HG02943 (cell line): ENCODE measurements at regions not wholly inside any gene's neighbourhood (a gene's known extent, or its start where the extent isn't known, plus 50 kb on each side); places are given as distances from the start of the nearest gene placed in this dataset.
"Not testable (repeated sequence)": the region's sequence is repeated elsewhere in the genome, so short reads cannot be mapped to it uniquely, and the experiment has no call there.

Source experiments
- ATAC-seq: cut with Tn5 transposase; IDR thresholded peaks from one replicate; pipeline ENCODE4 v1.9.1; 2021; ENCODE audit warnings: mild to moderate bottlenecking, low read depth, moderate library complexity; ENCODE audit not compliant: unreplicated experiment

DNA sequence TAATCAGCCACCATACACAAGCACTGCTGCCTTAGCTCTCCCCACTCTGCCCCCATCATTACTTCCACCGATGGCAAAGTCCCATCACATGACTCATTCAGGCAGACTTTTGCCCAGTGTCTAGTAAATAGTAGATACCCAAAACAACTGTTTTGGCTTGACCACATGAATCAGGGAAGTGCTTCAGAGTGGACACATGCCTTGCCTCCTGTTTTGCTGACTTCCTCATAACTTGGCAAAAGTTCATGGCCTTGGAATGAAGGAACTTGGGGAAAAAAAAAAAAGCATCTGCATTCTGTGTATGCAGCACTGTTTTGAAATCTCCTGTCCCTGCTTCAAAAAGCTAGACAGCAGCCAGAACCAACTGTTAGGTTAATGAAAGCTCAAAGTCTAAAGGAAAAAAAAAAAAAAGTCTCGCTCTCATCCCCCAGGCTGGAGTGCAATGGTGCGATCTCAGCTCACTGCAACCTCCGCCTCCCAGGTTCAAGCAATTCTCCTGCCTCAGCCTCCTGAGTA is 335.3 kb downstream of the FAM181B start:
- no peak for ATAC-seq

DNA sequence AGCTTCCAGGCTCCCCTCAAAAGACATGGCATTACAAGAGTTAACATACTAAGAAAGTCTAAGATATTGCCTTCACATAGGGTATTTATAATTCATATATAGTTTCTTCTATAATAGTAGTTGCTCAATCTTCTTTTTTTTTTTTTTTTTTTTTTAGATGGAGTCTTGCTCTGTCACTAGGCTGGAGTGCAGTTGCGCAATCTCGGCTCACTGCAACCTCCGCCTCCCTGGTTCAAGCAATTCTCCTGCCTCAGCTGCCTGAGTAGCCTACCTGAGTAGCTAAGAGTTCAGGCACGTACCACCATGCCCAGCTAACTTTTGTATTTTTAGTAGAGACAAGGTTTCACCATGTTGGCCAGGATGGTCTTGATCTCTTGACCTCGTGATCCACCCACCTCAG is 337.0 kb downstream of the FAM181B start:
- not testable (repeated sequence) for ATAC-seq

DNA sequence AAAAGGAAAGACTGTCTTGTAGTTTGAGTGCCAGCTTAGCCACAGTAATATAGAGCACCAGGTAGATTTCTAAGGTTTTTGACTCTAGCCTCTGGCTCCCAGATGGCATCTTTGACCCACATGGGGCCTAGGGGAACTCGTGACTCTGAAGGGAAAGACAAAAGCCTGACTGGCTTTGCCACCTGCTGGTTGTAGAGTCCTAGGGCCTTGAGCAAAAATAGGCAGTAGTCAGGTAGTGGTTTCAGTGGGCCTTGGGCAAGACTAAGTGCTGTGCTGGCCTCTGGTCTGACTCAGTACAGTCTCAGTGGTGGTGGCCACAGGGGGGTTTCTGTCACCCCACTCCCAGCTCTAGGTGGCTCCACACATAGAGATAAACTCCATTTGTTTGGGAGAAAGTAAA is 349.4 kb downstream of the FAM181B start:
- no peak for ATAC-seq

DNA sequence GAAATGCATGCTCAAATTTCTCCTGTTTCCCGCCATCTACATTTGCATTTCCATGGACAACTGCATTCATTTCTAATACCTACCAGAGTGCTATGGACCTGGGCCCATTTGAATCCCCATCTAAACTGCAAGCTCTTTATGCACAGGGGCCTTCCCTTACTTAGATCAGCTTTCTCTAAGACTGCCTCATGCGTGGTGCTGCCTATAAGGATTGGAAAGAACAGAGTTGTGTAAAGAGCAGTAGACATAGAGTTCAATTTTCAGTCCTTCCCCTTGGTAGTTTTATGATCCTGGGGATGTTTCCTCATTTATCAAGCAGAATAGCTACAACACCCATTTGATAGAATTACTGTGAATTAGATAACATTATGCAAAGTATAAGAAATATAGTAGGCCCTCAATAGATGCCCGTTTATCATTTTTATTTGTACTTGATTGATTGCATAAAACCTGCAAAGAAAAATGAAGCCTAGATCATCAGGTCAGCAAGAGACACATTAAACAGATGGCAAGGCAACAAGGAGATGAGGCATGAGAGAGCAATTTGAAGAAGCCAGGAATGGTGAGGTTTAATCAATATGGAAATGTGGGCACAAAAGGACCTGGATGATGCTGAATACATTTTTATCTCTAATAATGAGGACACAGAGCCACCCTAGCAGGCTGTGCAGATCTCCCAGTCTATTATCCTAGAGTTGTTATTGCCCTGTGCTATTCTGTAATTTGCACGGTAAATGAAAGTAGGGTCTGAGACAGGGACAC is 359.7 kb downstream of the FAM181B start:
- ATAC-seq: no peak

DNA sequence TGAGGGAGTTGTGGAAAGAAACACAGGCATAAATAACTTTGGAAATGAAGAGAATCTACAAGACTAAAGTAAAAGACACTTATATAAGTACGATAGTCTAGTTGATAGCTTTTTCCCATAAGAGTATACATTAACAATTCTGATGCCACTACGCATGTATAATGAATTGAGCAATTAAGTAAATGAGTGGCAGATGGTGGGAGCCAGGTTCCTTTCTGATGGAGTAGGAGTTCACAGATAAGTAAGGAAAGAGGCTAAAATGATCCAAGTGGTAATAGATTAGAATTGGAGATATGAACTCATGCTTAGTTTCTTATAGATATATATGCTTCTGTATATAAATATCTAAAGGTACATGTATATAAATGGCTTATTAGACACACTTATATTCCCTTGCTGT is 368.3 kb downstream of the FAM181B start:
- ATAC-seq: no peak

DNA sequence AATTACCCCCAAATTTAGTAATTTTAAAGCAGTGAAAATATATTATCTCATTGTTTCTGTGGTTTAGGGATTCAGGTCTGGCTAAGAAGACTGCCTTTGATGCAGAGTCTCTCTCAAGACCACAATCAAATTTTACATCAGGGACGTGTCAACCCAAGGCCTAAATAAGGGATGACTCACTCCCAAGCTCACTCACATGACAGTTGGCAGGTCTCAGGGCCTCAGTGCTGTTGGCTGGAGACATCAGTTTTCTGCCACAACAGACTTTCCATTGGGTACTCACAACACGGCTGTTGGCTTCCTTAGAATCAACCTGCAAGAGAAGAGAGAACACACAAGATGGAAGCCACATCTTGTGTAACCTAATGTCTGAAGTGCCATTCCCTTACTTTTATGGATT is 377.3 kb downstream of the FAM181B start:
- no peak for ATAC-seq

DNA sequence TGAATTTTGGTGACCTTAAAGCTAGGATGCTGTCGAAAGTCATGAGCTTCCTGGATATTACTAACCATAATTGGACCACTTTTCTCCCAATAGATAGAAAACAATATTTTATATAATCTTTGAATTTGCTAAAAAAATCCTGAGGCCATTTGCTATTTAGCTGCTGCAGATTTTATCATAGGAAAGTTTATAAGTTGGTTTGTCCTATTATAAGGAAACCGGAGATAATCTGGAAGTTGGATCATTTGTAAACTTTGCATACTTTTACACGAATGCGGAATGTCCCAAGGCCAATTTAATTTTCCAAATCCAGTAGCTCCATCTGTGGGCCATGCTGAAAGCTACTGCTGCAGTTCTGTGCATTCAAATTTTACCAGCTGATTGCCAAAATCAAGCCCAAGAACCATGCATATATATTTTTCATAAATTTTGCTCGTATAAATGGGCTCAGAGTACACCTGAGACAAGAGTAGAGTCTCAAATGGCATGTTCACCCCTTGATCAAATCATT is 378.3 kb downstream of the FAM181B start:
- no peak for ATAC-seq

DNA sequence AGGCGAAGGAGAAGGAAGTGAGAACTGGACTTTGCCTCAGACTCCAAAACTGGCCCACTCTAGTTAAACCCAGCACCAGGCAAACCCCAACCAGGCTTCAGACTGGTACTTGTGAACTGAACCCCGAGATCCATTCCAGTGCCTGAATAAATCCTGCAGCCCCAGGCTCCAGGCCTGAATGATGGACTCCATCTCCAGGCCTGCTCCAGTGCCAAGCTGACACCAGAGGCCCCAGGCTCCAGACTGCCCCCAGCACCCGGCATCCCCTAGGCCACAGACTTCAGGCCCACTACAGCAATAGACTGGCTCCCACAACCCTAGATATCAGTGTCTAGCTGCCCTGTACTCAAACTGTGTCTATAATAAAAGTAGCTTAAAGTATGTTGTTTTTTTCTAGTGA is 406.8 kb downstream of the FAM181B start:
- no peak for ATAC-seq

DNA sequence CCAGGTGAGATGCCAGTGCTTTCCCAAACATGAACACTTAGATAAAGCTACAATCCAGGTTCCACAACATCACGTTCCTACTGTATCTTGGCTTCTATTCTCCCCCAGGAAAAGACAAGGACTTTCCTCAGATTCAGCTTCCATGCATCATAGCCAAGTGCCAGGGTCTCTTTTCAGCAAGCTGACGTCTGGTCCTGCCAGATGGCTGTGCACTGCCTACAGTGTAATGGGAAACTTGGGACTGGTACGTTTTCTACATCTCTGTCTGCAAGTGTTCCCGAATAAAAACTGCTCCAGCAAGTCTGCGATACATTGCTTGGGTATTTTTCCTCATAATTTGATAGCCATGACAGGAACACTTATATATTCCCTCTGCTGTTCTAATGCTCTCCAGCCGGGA is 412.5 kb downstream of the FAM181B start:
- ATAC-seq: no peak

DNA sequence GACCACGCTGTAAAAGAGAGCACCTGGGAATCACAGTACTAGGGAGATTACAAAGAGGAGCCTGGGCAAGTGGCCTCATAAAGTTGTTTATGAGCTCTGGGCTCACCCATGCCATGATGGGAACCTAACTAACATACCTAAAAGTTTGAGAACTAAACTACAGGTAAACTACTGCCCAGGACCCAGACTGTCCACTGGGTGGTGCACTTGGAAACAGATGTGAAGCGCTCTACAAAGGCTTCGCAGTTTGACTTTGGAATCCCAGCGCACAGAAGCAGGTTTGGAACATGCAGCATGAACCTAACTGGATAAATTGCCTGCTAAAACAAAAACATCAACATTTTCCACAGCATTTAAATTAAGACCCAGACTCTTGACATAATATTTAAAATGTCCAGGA is 418.6 kb downstream of the FAM181B start:
- no peak for ATAC-seq

DNA sequence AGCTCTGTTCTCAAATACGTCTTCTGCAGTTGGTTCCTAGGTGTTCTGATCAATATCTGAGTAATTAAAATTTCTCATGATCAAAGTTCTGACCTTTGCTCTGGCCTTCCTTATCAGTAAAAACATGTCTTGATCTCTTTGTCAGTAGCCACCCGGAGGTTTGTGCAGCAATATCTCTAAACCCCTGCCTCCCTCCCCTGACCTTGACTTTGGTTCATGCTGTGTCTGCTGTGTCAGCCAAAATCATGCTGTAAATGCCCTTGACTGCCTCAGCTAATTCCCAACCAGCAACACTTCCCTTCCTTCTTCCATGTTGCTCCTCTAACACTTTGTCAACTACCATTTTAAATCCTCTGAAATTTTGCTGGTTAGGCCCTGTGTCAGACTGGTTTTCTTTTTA is 424.7 kb downstream of the FAM181B start:
- no peak for ATAC-seq

DNA sequence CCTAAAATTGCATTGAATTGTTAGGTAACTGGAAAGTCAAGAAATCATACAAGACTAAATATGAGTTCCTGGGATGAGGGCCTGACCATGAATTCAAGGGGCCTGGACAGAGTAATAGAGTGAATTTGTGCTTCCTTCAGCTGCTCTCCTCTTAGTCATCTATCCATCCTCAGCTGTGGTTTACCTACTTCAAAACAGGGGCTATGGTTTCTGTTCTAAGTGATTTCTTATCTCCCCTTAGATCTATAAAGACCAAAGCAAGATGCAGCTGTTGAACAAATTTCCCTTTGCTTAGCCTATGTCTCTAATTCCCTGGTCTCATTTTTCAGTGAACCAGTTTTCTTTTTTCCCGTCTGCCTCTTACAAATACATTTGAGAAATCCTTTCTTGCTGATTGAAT is 428.5 kb downstream of the FAM181B start:
- ATAC-seq: no peak

DNA sequence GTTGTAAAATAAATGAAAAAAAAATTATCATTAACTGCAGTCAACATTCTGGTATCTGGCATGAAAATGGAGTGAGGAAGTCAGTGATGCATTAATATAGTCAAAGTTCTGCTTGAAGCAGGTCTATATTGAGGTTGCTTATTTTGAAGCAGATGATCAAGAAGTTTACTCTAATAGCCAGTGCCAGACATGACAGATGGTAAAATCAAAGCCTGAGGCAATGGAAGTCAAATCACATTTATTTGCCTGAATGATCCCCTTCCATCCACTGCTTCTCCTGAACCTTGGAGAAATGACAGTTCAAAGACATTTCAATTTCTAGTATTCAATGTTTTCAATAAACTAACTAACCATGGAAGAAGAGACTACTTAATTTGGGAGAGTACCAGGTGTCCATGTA is 430.0 kb downstream of the FAM181B start:
- ATAC-seq: no peak

DNA sequence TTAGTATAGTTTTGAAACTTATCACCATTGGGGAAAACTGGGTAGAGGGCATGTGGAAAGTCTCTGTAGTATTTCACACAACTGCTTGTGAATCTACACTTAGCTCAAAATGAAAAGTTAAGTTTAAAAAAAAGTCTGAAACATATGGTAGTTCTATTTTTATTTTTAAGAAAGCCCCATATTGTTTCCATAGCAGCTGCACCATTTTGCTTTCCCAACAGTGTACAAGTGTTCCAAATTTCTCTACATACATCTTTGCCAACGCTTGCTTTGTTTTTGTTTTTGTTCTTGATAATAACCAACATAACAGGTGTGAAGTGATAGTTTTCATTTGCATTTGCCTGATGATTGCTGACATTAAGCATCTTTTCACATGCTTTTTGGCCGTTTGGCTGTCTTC is 445.2 kb downstream of the FAM181B start:
- ATAC-seq: no peak

DNA sequence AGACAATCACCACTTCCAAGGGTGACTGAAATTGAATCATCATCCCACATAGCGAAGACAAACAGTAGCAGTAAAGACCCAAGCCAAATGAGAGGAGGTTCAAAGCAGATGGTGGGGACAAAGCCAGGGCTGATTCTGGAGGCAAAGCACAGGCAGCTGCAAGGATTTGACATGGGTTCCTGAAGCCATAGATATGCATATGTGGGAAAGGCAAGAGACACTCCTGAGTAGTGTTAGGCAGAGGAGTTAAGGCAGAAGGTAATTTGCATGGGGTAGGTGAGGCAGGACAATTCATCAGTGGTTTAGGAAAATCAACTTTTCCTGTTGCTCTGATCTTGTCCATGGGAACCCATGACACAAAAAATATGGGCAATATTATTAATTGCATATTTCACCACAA is 462.8 kb downstream of the FAM181B start:
- ATAC-seq: no peak

DNA sequence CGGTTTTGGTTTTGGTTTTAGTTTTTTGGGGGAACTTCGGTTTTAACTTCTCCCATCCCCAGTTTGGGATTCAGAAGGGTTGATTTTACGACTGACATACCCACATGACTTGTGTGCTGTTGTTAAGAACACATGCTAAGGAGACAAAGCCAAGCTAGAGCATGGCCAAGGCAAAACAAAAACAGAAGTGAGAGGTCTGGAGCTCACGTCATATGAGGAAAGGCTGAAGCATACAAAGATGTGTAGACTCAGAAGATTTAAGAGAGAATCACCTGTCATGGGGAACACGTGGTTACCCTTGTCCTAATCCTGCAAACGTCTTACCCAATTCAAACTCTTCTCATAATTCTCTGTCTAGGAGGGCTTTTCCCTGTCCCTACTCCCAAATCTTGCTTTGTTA is 465.0 kb downstream of the FAM181B start:
- no peak for ATAC-seq

DNA sequence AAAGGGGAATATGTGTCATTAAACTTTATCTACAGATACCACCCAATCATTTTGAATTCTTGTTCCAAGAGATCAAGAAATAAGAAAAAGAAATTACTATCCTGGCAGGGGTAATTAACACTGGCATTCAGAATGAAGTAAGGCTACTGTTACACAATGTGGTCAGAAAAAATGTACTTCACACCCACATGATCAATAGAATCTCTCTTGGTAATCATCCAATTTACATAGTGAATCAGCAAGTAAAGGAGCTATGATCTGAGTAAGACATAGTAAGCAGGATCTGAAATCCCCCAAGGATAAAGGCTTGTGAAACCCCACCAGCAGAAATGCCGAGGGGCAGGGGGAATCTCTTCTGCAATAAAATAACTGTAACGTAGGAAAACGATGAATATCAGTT is 466.5 kb downstream of the FAM181B start:
- ATAC-seq: no peak

DNA sequence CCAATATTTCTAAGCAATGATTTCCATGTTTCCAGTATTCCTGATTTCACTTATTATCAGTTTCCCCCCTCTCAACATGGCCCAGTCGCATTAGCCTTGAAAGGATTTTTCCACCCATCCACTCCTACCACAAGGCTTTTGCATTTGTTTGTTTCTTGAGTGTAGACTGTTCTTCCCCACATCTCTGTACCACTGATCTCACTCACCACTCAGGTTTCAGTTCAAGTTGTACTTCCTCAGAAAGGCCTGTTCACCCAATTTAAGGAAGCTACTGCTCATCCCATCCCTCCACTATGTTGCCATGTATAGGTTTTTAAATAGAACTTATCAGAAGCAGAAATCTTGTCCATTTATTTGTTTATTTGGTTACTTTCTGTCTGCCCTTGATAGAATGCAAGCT is 472.3 kb downstream of the FAM181B start:
- no peak for ATAC-seq

DNA sequence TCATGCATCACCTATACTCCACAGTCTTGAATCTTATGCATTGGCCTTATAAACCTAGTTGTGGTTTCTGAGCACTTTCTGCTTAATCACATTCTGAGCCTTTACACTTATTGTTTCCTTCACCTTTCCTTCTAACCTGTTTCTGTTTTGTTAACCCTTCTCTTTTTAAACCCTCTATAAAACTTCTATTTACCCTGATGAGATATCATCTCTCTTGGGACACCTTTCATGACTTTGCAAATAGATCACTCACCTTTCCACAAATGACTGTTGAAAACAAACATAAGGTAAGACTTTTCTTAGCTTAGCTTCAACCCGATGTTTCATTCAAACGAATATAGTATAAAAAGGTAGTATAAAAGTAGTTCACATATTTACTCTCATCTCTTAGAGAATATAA is 483.6 kb downstream of the FAM181B start:
- no peak for ATAC-seq

DNA sequence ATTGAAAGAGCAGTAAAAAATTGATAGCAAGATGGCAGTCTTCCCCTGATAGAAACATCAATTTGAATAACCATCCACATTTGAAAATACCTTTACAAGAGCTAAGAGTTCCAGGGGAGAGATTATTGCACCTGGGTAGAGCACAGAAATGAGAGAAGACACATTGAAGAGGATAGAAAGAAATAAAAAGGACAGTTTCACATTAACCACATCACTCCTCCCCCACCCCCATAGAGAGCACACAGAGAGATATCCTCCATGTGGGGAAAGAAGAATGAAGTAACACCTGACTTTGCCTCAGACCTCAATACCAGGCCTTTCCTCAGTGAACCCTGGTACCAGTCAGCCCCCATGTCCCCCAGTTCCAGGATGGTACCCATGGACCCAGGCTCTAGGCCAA is 486.7 kb downstream of the FAM181B start:
- no peak for ATAC-seq

DNA sequence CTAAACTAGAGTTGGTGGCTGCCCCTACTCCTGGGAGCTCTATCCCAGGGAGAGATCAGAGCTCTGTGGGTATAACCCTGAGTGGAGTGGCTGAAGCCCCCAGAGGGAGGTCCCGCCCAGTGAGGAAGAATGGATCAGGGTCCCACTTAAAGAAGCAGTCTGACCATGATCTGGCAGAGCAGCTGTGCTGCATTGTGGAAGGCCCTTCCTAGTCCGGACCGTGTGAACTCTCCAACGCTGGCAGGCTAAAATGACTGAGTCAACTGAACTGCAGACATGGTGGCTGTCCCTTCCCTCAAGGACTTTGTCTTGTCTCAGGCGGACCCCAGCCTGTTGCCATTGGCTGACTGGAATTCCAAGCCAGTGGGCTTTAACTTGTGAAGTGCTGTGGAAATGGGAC is 494.2 kb downstream of the FAM181B start:
- no peak for ATAC-seq

DNA sequence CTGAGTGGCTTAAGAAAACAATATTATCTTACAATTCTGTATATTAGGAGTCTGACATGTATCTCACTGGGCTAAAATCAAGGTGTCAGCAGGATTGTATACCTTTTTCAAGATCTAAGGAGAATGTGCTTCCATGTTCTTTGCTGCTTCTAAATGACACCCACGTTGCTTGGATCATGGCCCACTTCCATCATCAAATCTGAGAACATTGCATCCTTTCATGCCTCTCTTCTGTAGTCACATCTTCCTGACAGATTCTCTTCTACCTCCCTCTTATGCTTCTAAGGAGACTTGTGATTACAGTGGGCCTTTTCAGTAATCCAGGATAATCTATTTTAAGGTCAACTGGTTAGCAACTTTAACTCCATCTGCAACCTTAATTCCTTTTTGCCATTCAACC is 499.4 kb downstream of the FAM181B start:
- no peak for ATAC-seq
